GM12878 (cell line): ENCODE measurements at regions not wholly inside any gene's neighbourhood (a gene's known extent, or its start where the extent isn't known, plus 50 kb on each side); places are given as distances from the start of the nearest gene placed in this dataset.

Experiments used
- CTCF ChIP-seq, 3 experiments: IDR thresholded peaks in 2 of 3; conservative IDR thresholded peaks in 1 of 3; 2 replicates each; pipeline ENCODE4 v1.5.1; 2011; ENCODE audit warnings: low read depth in 3 of 3, low read length in 3 of 3, mild to moderate bottlenecking in 3 of 3, control low read depth in 2 of 3, moderate library complexity in 2 of 3, inconsistent platforms in 1 of 3, mixed read lengths in 1 of 3; ENCODE audit not compliant: control insufficient read depth in 2 of 3, insufficient read depth in 1 of 3; ENCODE audit errors: extremely low read depth in 1 of 3
- IKZF1 ChIP-seq: fragments of 450-650 bp; conservative IDR thresholded peaks from 2 replicates; pipeline ENCODE4 v1.6.1; 2017; ENCODE audit warnings: antibody characterized with exemption, mild to moderate bottlenecking
- RCOR1 ChIP-seq: conservative IDR thresholded peaks from 2 replicates; pipeline ENCODE4 v1.6.1; 2012; ENCODE audit warnings: low read depth, low read length, improper control_type of control experiment
- RELB ChIP-seq: fragments of 450-650 bp; IDR thresholded peaks from 2 replicates; pipeline ENCODE4 v1.6.1; 2017; ENCODE audit warnings: low read depth, mild to moderate bottlenecking, moderate library complexity
- REST ChIP-seq: IDR thresholded peaks from 2 replicates; pipeline ENCODE4 v1.6.1; 2012; ENCODE audit warnings: mild to moderate bottlenecking, low read depth, low read length
- RUNX3 ChIP-seq: IDR thresholded peaks from 2 replicates; pipeline ENCODE4 v1.6.1; 2012; ENCODE audit warnings: low read length, inconsistent platforms
- TARDBP ChIP-seq: IDR thresholded peaks from 2 replicates; pipeline ENCODE4 v1.6.1; 2016; ENCODE audit warnings: borderline replicate concordance
- ZBTB40 ChIP-seq: fragments of 450-650 bp; IDR thresholded peaks from 2 replicates; pipeline ENCODE4 v1.6.1; 2016; ENCODE audit warnings: mild to moderate bottlenecking, moderate library complexity, borderline replicate concordance
- ZNF687 ChIP-seq: fragments of 450-650 bp; IDR thresholded peaks from 2 replicates; pipeline ENCODE4 v1.6.1; 2017; ENCODE audit warnings: mild to moderate bottlenecking, moderate library complexity

- TF ChIP-seq ZBTB40 (no peak), CTCF (IDR thresholded peaks at IDR 0.05 in 2 of 3, conservative IDR thresholded peaks at IDR 0.05 in 1 of 3; ENCODE audit: control insufficient read depth in 2 of 3, extremely low read depth in 1 of 3, insufficient read depth in 1 of 3, low read depth in 3 of 3, low read length in 3 of 3) (no peak), RCOR1 (no peak), RELB (no peak), ZNF687 (no peak), REST (no peak), IKZF1 (no peak), RUNX3 (no peak), TARDBP (no peak)
Observed at GRCh38 chr14:51507511-51507905, 144.2 kb upstream of the FRMD6 start (continued).
